GM20000 (cell line): ENCODE measurements at regions not wholly inside any gene's neighbourhood (a gene's known extent, or its start where the extent isn't known, plus 50 kb on each side); places are given as distances from the start of the nearest gene placed in this dataset.

ENCODE experiments used
- DNase-seq: peaks from one replicate; pipeline ENCODE4 v3.0.0; 2012; ENCODE audit warnings: low spot score
- CTCF ChIP-seq: IDR thresholded peaks from 2 replicates; pipeline ENCODE4 v1.5.1; 2012; ENCODE audit warnings: mild to moderate bottlenecking, control low read depth; ENCODE audit errors: extremely low read depth, missing control alignments

GRCh38 chr13:72004246-72004645, 137.2 kb upstream of the DACH1 start:
- no peak for DNase-seq
- TF ChIP-seq CTCF = no peak

GRCh38 chr13:71998223-71998622, 131.2 kb upstream of the DACH1 start:
- TF ChIP-seq CTCF = no peak
- no peak for DNase-seq

GRCh38 chr13:71979616-71980015, 112.6 kb upstream of the DACH1 start:
- no peak for TF ChIP-seq CTCF
- DNase-seq = no peak

- no peak for TF ChIP-seq CTCF
- no peak for DNase-seq
Observed at GRCh38 chr13:71977028-71977427, 110.0 kb upstream of the DACH1 start.

GRCh38 chr13:71967990-71968389, 101.0 kb upstream of the DACH1 start:
- no peak for TF ChIP-seq CTCF
- no peak for DNase-seq

GRCh38 chr13:71964491-71965100, 97.6 kb upstream of the DACH1 start:
- no peak for DNase-seq
- no peak for TF ChIP-seq CTCF

- DNase-seq = no peak
- TF ChIP-seq CTCF = no peak
Observed at GRCh38 chr13:71962735-71963134, 95.7 kb upstream of the DACH1 start.
